MM.1S (cell line): ENCODE measurements at regions not wholly inside any gene's neighbourhood (a gene's known extent, or its start where the extent isn't known, plus 50 kb on each side); places are given as distances from the start of the nearest gene placed in this dataset.
"Not testable (repeated sequence)": the region's sequence is repeated elsewhere in the genome, so short reads cannot be mapped to it uniquely, and the experiment has no call there.

ENCODE experiments used
- CTCF ChIP-seq: fragments of 300-600 bp; sonication (generic); IDR thresholded peaks from 2 replicates; pipeline ENCODE4 v1.5.1; 2016; ENCODE audit warnings: antibody characterized with exemption, low read length, mixed read lengths
- EZH2 ChIP-seq: fragments of 300-600 bp; sonication (generic); optimal IDR thresholded peaks from 2 replicates; pipeline ENCODE3; 2017; ENCODE audit warnings: low read depth, mild to moderate bottlenecking, antibody characterized with exemption, low read length, mixed read lengths

- not testable (repeated sequence) for TF ChIP-seq CTCF, EZH2
Observed at GRCh38 chr1:146537775-146538373, 309.1 kb upstream of the NOTCH2NLA start.
